HCT116 (cell line): ENCODE measurements at regions not wholly inside any gene's neighbourhood (a gene's known extent, or its start where the extent isn't known, plus 50 kb on each side); places are given as distances from the start of the nearest gene placed in this dataset.

ENCODE experiments used
- ATAC-seq: fragments of 200-7000 bp; cut with Tn5 transposase; 2 replicates; pipeline ENCODE4 v1.9.1; 2020; ENCODE audit warnings: mild to moderate bottlenecking, moderate library complexity
- BruUV-seq: library from RNA; stranded (reverse); fragments of 400-500 nt; replicated peaks from 2 replicates; lab custom pipeline; 2021; lab: Mats Ljungman, UMichigan
- CTCF ChIA-PET: fragments of 300-600 bp; sonication (Branson Sonifier 250); formaldehyde crosslinking; loops from one replicate; lab custom pipeline; 2021; ENCODE audit warnings: antibody characterized with exemption; lab: Charles Lee
- POLR2A ChIA-PET: fragments of 300-600, 350-600 bp; sonication (Branson Sonifier 250); formaldehyde crosslinking; loops from one replicate; lab custom pipeline; 2021; ENCODE audit warnings: antibody characterized with exemption; lab: Charles Lee
- RAD21 ChIA-PET, 2 experiments: fragments of 300-600 bp; sonication (Branson Sonifier 250); formaldehyde crosslinking; loops; one replicate each; lab custom pipeline; 2023; ENCODE audit warnings: low total read pairs in 2 of 2; ENCODE audit not compliant: uncharacterized antibody in 2 of 2, unreplicated experiment in 2 of 2, low non-redundant PET in 1 of 2; lab: Charles Lee
- DNase-seq: peaks from one replicate; pipeline ENCODE4 v3.0.0-alpha.2; 2010; ENCODE audit warnings: low read depth, low spot score
- H2AFZ ChIP-seq: fragments of 200-600 bp; shearing (Covaris generic), sonication (generic); 2 replicates; pipeline ENCODE4 v1.6.1; 2017; ENCODE audit warnings: low read depth, mixed run types, mixed read lengths, antibody characterized with exemption, low read length; ENCODE audit not compliant: poor library complexity, severe bottlenecking
- H3K27ac ChIP-seq: 2 replicates; pipeline ENCODE4 v1.5.1; 2012; ENCODE audit warnings: low read depth, low read length
- H3K27me3 ChIP-seq: fragments of 200-600 bp; sonication (generic); 2 replicates; pipeline ENCODE4 v1.6.1; 2016; ENCODE audit warnings: mixed run types, low read length, mixed read lengths; ENCODE audit not compliant: insufficient read depth
- H3K36me3 ChIP-seq, 2 experiments: fragments of 200-500 bp in 1 of 2; fragments of 200-600 bp in 1 of 2; sonication (Bioruptor generic) in 1 of 2; sonication (generic) in 1 of 2; 2 replicates each; pipeline versions ENCODE4 v1.5.1 to v1.6.1; 2014 to 2016; ENCODE audit warnings: low read length in 2 of 2, inconsistent platforms in 1 of 2, mixed read lengths in 1 of 2, mixed run types in 1 of 2; ENCODE audit not compliant: insufficient read depth in 2 of 2, control insufficient read depth in 1 of 2
- H3K4me1 ChIP-seq, 2 experiments: fragments of 200-600 bp in 1 of 2; sonication (generic) in 1 of 2; 2 replicates each; pipeline versions ENCODE4 v1.5.1 to v1.6.1; 2012 to 2017; ENCODE audit warnings: low read length in 2 of 2, inconsistent platforms in 1 of 2, mild to moderate bottlenecking in 1 of 2, mixed read lengths in 1 of 2, mixed run types in 1 of 2, moderate library complexity in 1 of 2; ENCODE audit not compliant: insufficient read depth in 2 of 2, control insufficient read depth in 1 of 2
- H3K4me2 ChIP-seq: fragments of 200-600 bp; sonication (generic); 2 replicates; pipeline ENCODE4 v1.6.1; 2017; ENCODE audit warnings: mixed run types, low read length, mixed read lengths
- H3K4me3 ChIP-seq, 2 experiments: fragments of 200-600 bp in 1 of 2; sonication (generic) in 1 of 2; replicated peaks in 1 of 2; 2 replicates each; pipeline ENCODE4 v1.5.1; 2011 to 2016; ENCODE audit warnings: low read length in 2 of 2, control low read depth in 1 of 2, low read depth in 1 of 2, mild to moderate bottlenecking in 1 of 2, mixed read lengths in 1 of 2, mixed run types in 1 of 2
- H3K79me2 ChIP-seq: fragments of 200-600 bp; sonication (generic); 2 replicates; pipeline ENCODE4 v1.6.1; 2017; ENCODE audit warnings: mild to moderate bottlenecking, mixed run types, low read length, moderate library complexity, mixed read lengths; ENCODE audit not compliant: insufficient read depth
- H3K9ac ChIP-seq: fragments of 200-600 bp; sonication (generic); 2 replicates; pipeline ENCODE4 v1.6.1; 2016; ENCODE audit warnings: low read length, mixed read lengths
- H3K9me2 ChIP-seq: fragments of 200-600 bp; sonication (generic), shearing (Covaris generic); 2 replicates; pipeline ENCODE4 v1.6.1; 2017; ENCODE audit warnings: mixed run types, mild to moderate bottlenecking, moderate library complexity; ENCODE audit not compliant: insufficient read depth
- H3K9me3 ChIP-seq, 2 experiments: fragments of 200-500 bp in 1 of 2; fragments of 200-600 bp in 1 of 2; sonication (Bioruptor generic) in 1 of 2; sonication (generic) in 1 of 2; 2 replicates each; pipeline ENCODE4 v1.6.1; 2014 to 2017; ENCODE audit warnings: low read length in 2 of 2, mixed read lengths in 2 of 2, inconsistent platforms in 1 of 2, low read depth in 1 of 2, mild to moderate bottlenecking in 1 of 2, mixed run types in 1 of 2, moderate library complexity in 1 of 2; ENCODE audit not compliant: control insufficient read depth in 1 of 2, insufficient read depth in 1 of 2
- H4K20me1 ChIP-seq: fragments of 200-600 bp; sonication (generic), shearing (Covaris generic); 2 replicates; pipeline ENCODE4 v1.6.1; 2017; ENCODE audit warnings: mixed run types, mild to moderate bottlenecking, moderate library complexity; ENCODE audit not compliant: insufficient read depth
- CTCF ChIP-seq, 3 experiments: fragments of 200-600 bp in 1 of 3; sonication (generic) in 1 of 3; IDR thresholded peaks in 2 of 3; conservative IDR thresholded peaks in 1 of 3; 2 replicates each; pipeline ENCODE4 v1.5.1; 2012 to 2017; ENCODE audit warnings: low read depth in 2 of 3, low read length in 2 of 3, antibody characterized with exemption in 1 of 3, borderline replicate concordance in 1 of 3, control low read depth in 1 of 3, mild to moderate bottlenecking in 1 of 3, mixed read lengths in 1 of 3, mixed run types in 1 of 3, moderate library complexity in 1 of 3; ENCODE audit not compliant: insufficient read depth in 1 of 3
- ELF1 ChIP-seq: IDR thresholded peaks from 2 replicates; pipeline ENCODE4 v1.6.1; 2012; ENCODE audit warnings: low read depth, borderline replicate concordance
- POLR2A ChIP-seq: IDR thresholded peaks from 2 replicates; pipeline ENCODE4 v1.7.0; 2011; ENCODE audit warnings: borderline replicate concordance; ENCODE audit not compliant: insufficient read depth, insufficient read length; ENCODE audit errors: extremely low read depth
- RAD21 ChIP-seq: IDR thresholded peaks from 2 replicates; pipeline ENCODE4 v1.6.1; 2012; ENCODE audit warnings: low read depth, mild to moderate bottlenecking
- SRF ChIP-seq: IDR thresholded peaks from 2 replicates; pipeline ENCODE4 v1.6.1; 2012; ENCODE audit warnings: low read depth
- YY1 ChIP-seq: IDR thresholded peaks from 2 replicates; pipeline ENCODE4 v1.6.1; 2011; ENCODE audit warnings: low read length, low read depth, moderate library complexity, mild to moderate bottlenecking; ENCODE audit not compliant: insufficient replicate concordance; ENCODE audit errors: extremely low read depth
- ZNF274 ChIP-seq: fragments of 200-500 bp; sonication (Bioruptor generic); IDR thresholded peaks from 2 replicates; pipeline ENCODE4 v1.6.1; 2014; ENCODE audit warnings: mild to moderate bottlenecking, low read depth, low read length, inconsistent platforms
- intact Hi-C: fragments of 100-400 bp; cut with micrococcal nuclease; formaldehyde crosslinking; loops from 2 replicates; pipeline ENCODE4 v1.10.0; 2022

- TF ChIP-seq ELF1: no peak
- TF ChIP-seq CTCF (IDR thresholded peaks at IDR 0.05 in 2 of 3, conservative IDR thresholded peaks at IDR 0.05 in 1 of 3; ENCODE audit: borderline replicate concordance in 1 of 3, insufficient read depth in 1 of 3, low read depth in 2 of 3, low read length in 2 of 3): no peak
- TF ChIP-seq ZNF274: no peak
These were observed 639.3 kb upstream of the KIRREL3 start (continued) for GRCh38 chr11:127639916-127640315.

- Histone ChIP-seq H3K4me1 (no peaks in the 10 kb centered on the region), H3K36me3 (no peaks in the 10 kb centered on the region), H3K9me2 (no peaks in the 10 kb centered on the region), H4K20me1 (no peaks in the 10 kb centered on the region), H3K4me2 (no peak overlapping the region), H3K9me3 (peaks cover 19 to 41% of the 10 kb centered on the region in 2 experiments; a peak in 2 of 4 replicates), H3K79me2 (no peaks in the 10 kb centered on the region), H3K27me3 (no peaks in the 10 kb centered on the region), H3K9ac (no peak overlapping the region), H2AFZ (no peak overlapping the region), H3K4me3 (no peak overlapping the region), H3K27ac (no peak overlapping the region)
- ChIA-PET POLR2A (no interaction called here), RAD21 (no interaction called here), CTCF (no interaction called here)
- BruUV-seq: no TSS peak
- no peak for ATAC-seq
- no peak for DNase-seq
- TF ChIP-seq RAD21 (no peak), SRF (no peak), YY1 (no peak), POLR2A (no peak), CTCF (IDR thresholded peaks at IDR 0.05 in 2 of 3, conservative IDR thresholded peaks at IDR 0.05 in 1 of 3; ENCODE audit: borderline replicate concordance in 1 of 3, insufficient read depth in 1 of 3, low read depth in 2 of 3, low read length in 2 of 3) (no peak)
- intact Hi-C loops: no loop called here
These were observed 632.6 kb upstream of the KIRREL3 start for GRCh38 chr11:127632976-127633680.
